Coronary artery (tissue), 2 donors: ENCODE measurements at regions not wholly inside any gene's neighbourhood (a gene's known extent, or its start where the extent isn't known, plus 50 kb on each side); places are given as distances from the start of the nearest gene placed in this dataset.
A peak's percentile ranks its signal among the peaks of the same experiment; 100 is the strongest.

Experiments used
- DNase-seq: peaks from one replicate; pipeline ENCODE4 v3.0.0-alpha.2; 2017; ENCODE audit warnings: low spot score
- H3K27ac ChIP-seq, 2 donors: fragments of 200-600 bp; sonication (generic); one replicate each; pipeline ENCODE4 v1.5.1; 2016 to 2019
- H3K4me3 ChIP-seq: fragments of 200-600 bp; sonication (generic); 2 replicates; pipeline ENCODE4 v1.5.1; 2016; ENCODE audit warnings: mild to moderate bottlenecking, moderate library complexity
- CTCF ChIP-seq: fragments of 200-600 bp; sonication (generic); IDR thresholded peaks from one replicate; pipeline ENCODE4 v1.5.1; 2019; ENCODE audit warnings: antibody characterized with exemption

GRCh38 chr4:101678180-101678579 lies 112.3 kb upstream of the BANK1 start:
- TF ChIP-seq CTCF: no peak
- no peak for DNase-seq
- no peak overlapping the region for H3K4me3 ChIP-seq
- H3K27ac ChIP-seq: no peak overlapping the region

GRCh38 chr4:101670897-101671296 lies 119.6 kb upstream of the BANK1 start:
- no peak for DNase-seq
- peak overlapping the region in 1 of 2 donors; percentile 64 for H3K27ac ChIP-seq
- no peak overlapping the region for H3K4me3 ChIP-seq
- TF ChIP-seq CTCF: no peak

GRCh38 chr4:101670370-101670769 lies 120.2 kb upstream of the BANK1 start:
- Histone ChIP-seq H3K27ac (peak overlapping the region in 1 of 2 donors; percentile 64), H3K4me3 (no peak overlapping the region)
- no peak for DNase-seq
- TF ChIP-seq CTCF: no peak

- peak overlapping the region in 1 of 2 donors; percentile 72 for H3K27ac ChIP-seq
Measured at GRCh38 chr4:101669832-101670188, 120.7 kb upstream of the BANK1 start.

GRCh38 chr4:101669138-101669831 lies 121.2 kb upstream of the BANK1 start:
- DNase-seq: no peak
- no peak for TF ChIP-seq CTCF
- no peak overlapping the region for H3K4me3 ChIP-seq
- peak overlapping the region in 1 of 2 donors; percentile 72 for H3K27ac ChIP-seq

More at GRCh38 chr4:101669832-101670188, 120.7 kb upstream of the BANK1 start:
- DNase-seq: no peak
- no peak overlapping the region for H3K4me3 ChIP-seq
- TF ChIP-seq CTCF: no peak

GRCh38 chr4:101667348-101667747 lies 123.2 kb upstream of the BANK1 start:
- TF ChIP-seq CTCF: no peak
- DNase-seq: no peak

GRCh38 chr4:101660607-101661006 lies 129.9 kb upstream of the BANK1 start:
- no peak overlapping the region for H3K4me3 ChIP-seq
- H3K27ac ChIP-seq: no peak overlapping the region
- no peak for TF ChIP-seq CTCF
- DNase-seq: no peak

More at GRCh38 chr4:101667348-101667747, 123.2 kb upstream of the BANK1 start:
- H3K4me3 ChIP-seq: no peak overlapping the region
- no peak overlapping the region for H3K27ac ChIP-seq
